ENCODE measurements at regions not wholly inside any gene's neighbourhood (a gene's known extent, or its start where the extent isn't known, plus 50 kb on each side); places are given as distances from the start of the nearest gene placed in this dataset.

GRCh38 chr4:36712013-36712412, 430.6 kb downstream of the DTHD1 start:
- TF ChIP-seq CTCF (IDR thresholded peaks at IDR 0.05) = no peak
- TF ChIP-seq POLR2A (IDR thresholded peaks at IDR 0.05) = no peak
